MV-4-11 (cell line): ENCODE measurements at regions not wholly inside any gene's neighbourhood (a gene's known extent, or its start where the extent isn't known, plus 50 kb on each side); places are given as distances from the start of the nearest gene placed in this dataset.

Experiments used
- DNase-seq: peaks from one replicate; lab custom pipeline; 2025; lab: John Stamatoyannopoulos, UW

DNA sequence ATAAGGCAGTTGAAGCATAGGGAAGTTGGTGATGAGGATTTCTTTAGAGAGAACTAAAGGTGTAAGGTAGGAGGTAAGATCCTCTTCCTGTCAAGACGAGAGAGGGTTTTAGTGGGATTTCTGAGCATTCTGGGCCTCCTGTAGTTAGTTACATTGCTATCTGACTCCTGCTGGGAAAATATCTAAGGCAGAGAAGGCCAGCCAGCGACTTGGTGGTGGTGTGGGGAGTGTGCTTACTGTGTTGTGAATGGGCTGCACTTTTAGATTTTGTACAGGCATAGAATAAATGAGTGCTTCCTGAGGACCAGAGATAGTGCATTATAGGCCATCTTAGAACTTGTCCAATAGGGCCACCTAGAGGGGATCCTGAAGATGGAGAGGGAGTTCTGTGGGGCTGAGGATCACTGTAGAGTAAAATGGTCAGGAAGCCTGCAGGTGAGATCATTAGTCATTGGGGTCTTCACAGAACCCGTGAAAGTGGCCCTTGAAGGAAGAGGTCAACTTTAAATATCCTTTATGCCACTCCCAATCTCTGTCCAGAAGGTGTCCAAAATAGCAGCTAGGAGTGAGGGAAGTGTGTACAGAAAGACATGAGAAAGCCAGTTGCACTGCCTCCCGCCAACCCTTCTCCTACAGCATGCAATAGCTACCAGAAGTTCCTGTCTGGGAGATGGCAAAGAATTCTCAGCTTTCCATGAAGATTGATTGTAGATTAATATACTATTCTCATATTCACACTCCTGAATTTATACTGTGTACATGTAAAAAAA lies 266.6 kb downstream of the POLR1F start:
- DNase-seq, result no peak

DNA sequence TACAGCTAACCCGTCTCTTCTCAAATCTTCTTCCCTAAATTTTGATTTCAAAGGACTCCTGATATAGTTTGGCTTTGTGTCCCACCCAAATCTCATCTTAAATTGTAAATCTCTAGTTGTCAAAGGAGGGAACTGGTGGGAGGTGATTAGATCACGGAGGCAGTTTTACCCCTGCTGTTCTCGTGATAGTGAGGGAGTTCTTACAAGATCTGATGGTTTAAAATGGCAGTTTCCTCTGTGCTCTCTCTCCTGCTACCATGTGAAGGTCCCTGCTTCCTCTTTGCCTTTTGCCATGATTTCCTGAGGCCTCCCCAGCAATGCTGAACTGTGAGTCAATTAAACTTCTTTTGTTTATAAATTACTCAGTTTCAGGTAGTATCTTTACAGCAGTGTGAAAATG lies 269.3 kb downstream of the POLR1F start:
- no peak for DNase-seq

DNA sequence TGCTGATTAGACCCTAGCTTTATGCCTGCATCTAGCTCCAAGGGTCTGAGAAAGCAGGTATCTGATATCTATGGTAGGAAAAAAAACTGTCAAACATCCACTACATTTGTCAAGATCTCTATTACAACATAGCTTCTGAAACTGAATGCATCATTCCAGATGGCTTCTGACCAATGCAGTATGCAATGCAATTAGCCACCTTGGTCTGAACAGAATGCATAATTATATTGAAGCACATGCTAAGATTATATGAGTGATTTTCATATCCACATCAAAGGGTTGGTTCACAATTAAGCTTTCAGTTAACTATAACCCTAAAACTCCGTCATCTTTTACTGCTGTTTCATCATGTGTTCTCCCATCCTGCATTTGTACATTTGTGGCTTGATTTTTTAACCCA lies 271.4 kb downstream of the POLR1F start:
- DNase-seq, result no peak

GRCh38 chr7:19427944-19428343 lies 280.9 kb downstream of the POLR1F start:
- no peak for DNase-seq

GRCh38 chr7:19421861-19422260 lies 276.6 kb upstream of the FERD3L start:
- DNase-seq, result no peak

- no peak for DNase-seq
Observed at GRCh38 chr7:19417231-19417630, 272.0 kb upstream of the FERD3L start.

DNA sequence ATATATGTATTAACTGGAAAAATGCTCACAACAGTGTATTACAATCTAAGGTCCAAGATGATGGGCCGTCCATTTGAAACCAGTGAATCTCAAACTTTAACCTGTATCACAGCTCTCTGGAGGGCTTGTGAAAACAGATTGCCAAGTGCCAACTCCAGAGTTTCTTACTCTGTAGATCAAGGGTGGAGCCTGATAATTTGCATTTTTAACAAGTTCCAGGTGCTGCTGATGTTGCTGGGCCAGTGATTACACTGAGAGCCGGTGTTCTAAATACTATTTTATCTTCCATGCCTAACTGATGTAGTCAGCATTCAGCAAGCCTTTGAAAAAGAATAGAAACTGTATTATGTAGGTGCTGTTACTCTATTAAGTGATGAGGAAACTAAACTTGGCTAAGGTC lies 269.9 kb upstream of the FERD3L start:
- no peak for DNase-seq

DNA sequence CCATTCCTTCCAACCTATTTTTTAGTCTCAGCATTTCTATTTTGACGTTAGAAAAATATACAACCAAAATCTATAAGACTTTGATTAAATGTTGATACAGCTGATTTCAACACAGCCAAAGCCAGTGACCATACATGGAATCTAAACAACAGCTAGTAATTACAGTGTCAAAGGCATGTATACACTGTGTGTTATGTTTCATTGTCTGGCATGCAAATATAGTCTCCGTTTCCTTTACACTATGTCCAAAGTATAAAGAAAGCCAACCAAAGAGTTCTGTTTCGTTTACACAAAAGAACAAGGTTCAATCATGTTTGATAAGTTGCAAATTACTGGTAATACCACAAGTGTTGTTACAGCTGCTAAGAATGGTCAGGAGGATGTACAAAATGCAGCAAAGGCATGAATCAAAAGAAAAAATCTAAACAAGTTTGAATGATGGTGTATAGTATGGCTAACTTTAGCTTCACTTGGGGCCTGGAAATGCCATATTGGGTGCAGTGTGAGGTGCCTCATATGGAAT lies 268.3 kb upstream of the FERD3L start:
- no peak for DNase-seq

DNA sequence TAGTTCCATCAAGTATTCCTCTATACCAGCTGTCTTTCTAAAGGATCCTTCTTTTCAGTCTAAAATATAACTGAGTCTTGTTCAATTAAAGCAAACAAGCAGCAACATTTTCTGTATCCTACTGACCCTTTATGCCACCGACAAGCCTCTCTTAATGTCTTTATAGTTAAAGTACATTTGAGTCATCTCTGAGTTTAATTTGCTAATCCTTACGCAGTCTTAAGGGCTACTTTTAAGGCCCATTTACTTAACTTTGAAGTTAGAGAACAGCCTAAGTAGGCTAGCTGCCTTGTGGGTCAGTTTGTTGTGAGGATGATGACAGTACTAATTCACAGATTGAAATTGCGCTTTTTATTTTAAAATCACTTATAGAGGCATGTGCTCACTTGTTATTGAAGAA lies 265.5 kb upstream of the FERD3L start:
- no peak for DNase-seq

DNA sequence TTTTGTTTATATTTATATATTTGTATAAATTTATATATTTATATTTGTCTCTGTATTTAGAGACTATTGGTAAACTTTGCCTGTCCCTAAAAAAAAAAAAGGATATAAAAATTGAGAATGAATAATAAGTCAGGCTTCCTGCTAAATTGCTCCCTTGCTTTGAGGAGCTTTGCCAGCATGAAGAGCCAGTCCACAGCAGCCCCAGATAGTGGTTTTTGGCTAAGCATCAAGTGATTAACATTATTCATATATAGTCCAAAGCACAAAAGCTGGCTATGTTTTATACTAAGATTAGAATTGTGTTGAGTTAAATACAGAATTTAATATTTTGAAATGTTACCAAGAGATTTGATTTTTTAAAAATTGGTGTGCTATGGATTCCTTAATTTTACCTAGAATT lies 264.9 kb upstream of the FERD3L start:
- DNase-seq, result no peak

GRCh38 chr7:19408706-19409220 lies 263.5 kb upstream of the FERD3L start:
- no peak for DNase-seq

- DNase-seq, result no peak
Observed at GRCh38 chr7:19407270-19407669, 262.0 kb upstream of the FERD3L start.

DNA sequence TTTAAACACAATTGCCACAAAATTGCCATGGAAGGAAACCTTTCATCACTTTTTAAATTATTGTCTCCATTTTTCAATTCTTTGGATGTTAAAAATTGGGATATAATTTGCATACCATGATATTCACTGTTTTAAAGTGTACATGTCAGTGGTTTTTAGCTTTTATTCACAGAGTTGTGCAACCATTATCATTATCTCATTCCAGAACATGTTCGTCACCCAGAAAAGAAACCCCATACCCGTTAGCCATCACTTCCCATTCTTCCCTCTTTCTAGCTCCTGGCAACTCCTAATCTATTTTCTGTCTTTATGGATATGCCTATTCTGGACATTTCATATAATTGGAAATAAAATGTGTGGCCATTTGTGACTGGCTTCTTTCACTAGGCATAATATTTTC lies 260.3 kb upstream of the FERD3L start:
- no peak for DNase-seq

DNA sequence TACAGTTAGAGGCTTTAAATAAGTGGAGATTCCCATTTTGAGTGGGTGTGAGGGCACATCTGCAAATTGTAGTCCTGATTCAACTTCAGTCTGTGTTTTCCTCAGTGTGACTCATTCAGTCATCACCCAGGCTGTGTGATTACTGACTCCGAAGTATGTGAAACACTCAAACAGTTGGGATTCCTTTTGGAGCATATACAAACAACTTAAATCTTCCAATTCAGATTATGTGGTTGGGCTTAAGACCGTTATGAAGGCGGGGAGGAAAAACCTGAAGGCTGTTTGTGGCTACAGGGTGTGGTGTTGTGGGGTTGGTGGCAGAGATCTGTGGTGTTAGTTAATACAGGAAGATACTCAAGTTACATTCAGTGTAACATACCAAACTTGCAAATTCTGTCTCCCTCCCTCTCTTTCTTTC lies 259.7 kb upstream of the FERD3L start:
- DNase-seq, result peak; percentile 55

DNA sequence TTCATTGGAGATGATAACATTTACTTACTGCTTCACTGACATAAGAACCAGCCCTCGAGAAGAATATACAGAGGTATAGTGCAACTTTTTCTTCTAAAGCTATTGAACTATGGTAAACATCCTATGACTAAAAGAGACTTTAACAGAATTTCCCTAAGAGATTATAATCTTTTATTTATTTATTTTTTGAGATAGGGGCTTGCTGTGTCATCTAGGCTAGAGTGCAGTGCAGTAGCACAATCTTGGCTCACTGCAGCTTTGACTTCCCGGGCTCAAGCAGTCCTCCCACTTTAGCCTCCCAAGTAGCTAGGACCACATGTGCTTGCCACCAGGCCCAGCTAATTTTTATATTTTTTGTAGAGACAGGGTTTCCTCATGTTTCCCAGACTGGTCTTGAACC lies 258.5 kb upstream of the FERD3L start:
- no peak for DNase-seq

GRCh38 chr7:19401461-19401860 lies 256.2 kb upstream of the FERD3L start:
- no peak for DNase-seq

GRCh38 chr7:19400758-19401254 lies 255.6 kb upstream of the FERD3L start:
- no peak for DNase-seq

- peak; percentile 82 for DNase-seq
Observed at GRCh38 chr7:19397911-19398310, 252.7 kb upstream of the FERD3L start.

- DNase-seq, result no peak
Observed at GRCh38 chr7:19392246-19392645, 247.0 kb upstream of the FERD3L start.

GRCh38 chr7:19390795-19391194 lies 245.6 kb upstream of the FERD3L start:
- no peak for DNase-seq

- DNase-seq, result no peak
Observed at GRCh38 chr7:19381321-19381720, 236.1 kb upstream of the FERD3L start.

- DNase-seq, result no peak
Observed at GRCh38 chr7:19378345-19378714, 233.1 kb upstream of the FERD3L start.

DNA sequence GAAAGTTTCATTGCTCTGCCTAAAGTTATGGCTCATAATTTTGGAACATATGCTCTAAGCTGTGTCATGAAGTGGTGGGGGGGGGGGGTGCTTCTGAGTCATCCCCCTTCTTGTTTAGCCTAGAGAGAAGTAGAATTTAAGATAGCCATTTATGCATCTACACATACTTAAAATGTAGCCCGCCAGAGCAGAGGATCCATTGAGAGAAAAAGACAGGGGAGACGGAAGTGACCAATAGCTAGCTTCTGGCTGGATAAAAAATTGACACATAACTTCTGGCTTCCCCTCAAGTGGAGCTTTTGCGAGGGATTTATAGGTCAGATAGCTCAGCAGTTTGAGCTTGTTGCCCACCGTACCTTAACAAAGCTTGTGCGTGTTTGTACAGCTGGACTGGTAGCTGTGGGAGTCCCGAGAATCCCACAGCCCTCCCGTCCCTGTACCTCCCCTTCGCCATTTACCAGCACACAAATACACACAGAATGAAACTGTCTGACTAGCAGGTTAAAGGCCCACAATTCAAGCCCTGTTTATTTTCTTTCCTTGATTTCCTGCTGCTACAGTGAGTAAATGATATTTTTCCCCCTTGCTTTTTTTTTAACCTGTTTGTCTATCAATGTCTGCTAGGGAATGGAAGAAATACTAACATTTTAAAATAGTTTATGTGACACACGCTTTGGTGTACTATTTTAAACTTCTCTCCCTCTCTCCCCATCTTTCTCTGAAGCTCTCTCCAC lies 232.6 kb upstream of the FERD3L start:
- DNase-seq, result no peak
